ENCODE measurements at regions not wholly inside any gene's neighbourhood (a gene's known extent, or its start where the extent isn't known, plus 50 kb on each side); places are given as distances from the start of the nearest gene placed in this dataset.
"Not testable (repeated sequence)": the region's sequence is repeated elsewhere in the genome, so short reads cannot be mapped to it uniquely, and the experiment has no call there.

DNA sequence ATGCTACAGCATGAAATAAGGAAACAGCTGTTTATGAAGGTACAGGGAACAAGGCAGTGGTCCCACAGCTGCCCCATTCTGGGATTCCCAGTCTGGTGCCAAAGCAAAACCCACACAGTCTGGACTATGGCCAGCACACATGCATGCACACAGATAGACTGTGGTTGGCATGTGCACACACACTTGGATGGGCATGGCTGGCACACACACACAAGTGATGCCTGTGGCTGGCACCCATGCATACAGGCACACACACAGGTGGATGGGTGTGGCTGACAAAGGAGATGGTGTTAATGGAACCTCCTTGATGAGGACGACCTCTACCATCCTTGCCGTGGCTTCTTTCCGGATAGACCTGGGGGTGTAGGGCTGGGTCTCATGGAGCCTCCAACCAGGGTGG lies 114.0 kb upstream of the LYZL2 start:
- H3K4me3 ChIP-seq (replicated peaks; ENCODE audit: insufficient read depth, low read length), result no peak overlapping the region
- H3K27me3 ChIP-seq (ENCODE audit: insufficient read depth, poor library complexity, severe bottlenecking), result no peaks in the 10 kb centered on the region
- TF ChIP-seq GABPA (IDR thresholded peaks at IDR 0.05; ENCODE audit: low read depth), result no peak
- TF ChIP-seq SPI1 (IDR thresholded peaks at IDR 0.05; ENCODE audit: borderline replicate concordance, low read depth), result no peak
- TF ChIP-seq, protein P1, sequence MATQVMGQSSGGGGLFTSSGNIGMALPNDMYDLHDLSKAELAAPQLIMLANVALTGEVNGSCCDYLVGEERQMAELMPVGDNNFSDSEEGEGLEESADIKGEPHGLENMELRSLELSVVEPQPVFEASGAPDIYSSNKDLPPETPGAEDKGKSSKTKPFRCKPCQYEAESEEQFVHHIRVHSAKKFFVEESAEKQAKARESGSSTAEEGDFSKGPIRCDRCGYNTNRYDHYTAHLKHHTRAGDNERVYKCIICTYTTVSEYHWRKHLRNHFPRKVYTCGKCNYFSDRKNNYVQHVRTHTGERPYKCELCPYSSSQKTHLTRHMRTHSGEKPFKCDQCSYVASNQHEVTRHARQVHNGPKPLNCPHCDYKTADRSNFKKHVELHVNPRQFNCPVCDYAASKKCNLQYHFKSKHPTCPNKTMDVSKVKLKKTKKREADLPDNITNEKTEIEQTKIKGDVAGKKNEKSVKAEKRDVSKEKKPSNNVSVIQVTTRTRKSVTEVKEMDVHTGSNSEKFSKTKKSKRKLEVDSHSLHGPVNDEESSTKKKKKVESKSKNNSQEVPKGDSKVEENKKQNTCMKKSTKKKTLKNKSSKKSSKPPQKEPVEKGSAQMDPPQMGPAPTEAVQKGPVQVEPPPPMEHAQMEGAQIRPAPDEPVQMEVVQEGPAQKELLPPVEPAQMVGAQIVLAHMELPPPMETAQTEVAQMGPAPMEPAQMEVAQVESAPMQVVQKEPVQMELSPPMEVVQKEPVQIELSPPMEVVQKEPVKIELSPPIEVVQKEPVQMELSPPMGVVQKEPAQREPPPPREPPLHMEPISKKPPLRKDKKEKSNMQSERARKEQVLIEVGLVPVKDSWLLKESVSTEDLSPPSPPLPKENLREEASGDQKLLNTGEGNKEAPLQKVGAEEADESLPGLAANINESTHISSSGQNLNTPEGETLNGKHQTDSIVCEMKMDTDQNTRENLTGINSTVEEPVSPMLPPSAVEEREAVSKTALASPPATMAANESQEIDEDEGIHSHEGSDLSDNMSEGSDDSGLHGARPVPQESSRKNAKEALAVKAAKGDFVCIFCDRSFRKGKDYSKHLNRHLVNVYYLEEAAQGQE (IDR thresholded peaks at IDR 0.05; ENCODE audit: insufficient replicate concordance, low read depth), result no peak
- TF ChIP-seq, protein P2, sequence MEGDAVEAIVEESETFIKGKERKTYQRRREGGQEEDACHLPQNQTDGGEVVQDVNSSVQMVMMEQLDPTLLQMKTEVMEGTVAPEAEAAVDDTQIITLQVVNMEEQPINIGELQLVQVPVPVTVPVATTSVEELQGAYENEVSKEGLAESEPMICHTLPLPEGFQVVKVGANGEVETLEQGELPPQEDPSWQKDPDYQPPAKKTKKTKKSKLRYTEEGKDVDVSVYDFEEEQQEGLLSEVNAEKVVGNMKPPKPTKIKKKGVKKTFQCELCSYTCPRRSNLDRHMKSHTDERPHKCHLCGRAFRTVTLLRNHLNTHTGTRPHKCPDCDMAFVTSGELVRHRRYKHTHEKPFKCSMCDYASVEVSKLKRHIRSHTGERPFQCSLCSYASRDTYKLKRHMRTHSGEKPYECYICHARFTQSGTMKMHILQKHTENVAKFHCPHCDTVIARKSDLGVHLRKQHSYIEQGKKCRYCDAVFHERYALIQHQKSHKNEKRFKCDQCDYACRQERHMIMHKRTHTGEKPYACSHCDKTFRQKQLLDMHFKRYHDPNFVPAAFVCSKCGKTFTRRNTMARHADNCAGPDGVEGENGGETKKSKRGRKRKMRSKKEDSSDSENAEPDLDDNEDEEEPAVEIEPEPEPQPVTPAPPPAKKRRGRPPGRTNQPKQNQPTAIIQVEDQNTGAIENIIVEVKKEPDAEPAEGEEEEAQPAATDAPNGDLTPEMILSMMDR (IDR thresholded peaks at IDR 0.05; ENCODE audit: insufficient read depth, low read length), result no peak
- TF ChIP-seq POLR2AphosphoS5 (IDR thresholded peaks at IDR 0.05; ENCODE audit: low read depth), result no peak
- H3K27ac ChIP-seq (replicated peaks), result no peak overlapping the region
- no peak for DNase-seq (ENCODE audit: low read depth in 1 of 2, low spot score in 1 of 2)

DNA sequence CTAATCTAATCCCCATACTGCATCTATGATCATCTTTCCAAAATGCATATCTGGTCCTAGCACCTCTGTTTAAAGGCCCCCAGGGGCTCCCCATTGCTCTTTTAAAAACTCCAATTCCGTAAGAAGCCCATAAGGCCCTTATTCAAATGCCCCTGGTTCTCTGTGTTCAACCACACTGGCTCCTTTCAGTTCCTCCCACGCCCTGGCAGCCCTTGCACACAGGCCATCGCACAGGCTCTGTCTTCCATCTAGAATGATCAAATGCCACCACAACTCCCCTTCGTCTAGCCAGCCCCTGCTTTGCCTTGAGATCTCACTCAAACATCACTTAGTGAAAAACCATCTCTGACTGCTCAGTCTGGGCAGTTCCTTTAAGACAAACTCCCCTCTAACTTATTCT lies 112.9 kb upstream of the LYZL2 start:
- Histone ChIP-seq H3K4me3 (replicated peaks; ENCODE audit: insufficient read depth, low read length) (no peak overlapping the region), H3K27me3 (ENCODE audit: insufficient read depth, poor library complexity, severe bottlenecking) (no peaks in the 10 kb centered on the region), H3K27ac (replicated peaks) (no peak overlapping the region)
- no peak for DNase-seq (ENCODE audit: low read depth in 1 of 2, low spot score in 1 of 2)
- no peak for TF ChIP-seq GABPA (IDR thresholded peaks at IDR 0.05; ENCODE audit: low read depth)
- TF ChIP-seq SPI1 (IDR thresholded peaks at IDR 0.05; ENCODE audit: borderline replicate concordance, low read depth), result no peak
- TF ChIP-seq POLR2AphosphoS5 (IDR thresholded peaks at IDR 0.05; ENCODE audit: low read depth), result no peak
- TF ChIP-seq, protein P2 (IDR thresholded peaks at IDR 0.05; ENCODE audit: insufficient read depth, low read length), result no peak
- TF ChIP-seq, protein P1 (IDR thresholded peaks at IDR 0.05; ENCODE audit: insufficient replicate concordance, low read depth), result no peak

DNA sequence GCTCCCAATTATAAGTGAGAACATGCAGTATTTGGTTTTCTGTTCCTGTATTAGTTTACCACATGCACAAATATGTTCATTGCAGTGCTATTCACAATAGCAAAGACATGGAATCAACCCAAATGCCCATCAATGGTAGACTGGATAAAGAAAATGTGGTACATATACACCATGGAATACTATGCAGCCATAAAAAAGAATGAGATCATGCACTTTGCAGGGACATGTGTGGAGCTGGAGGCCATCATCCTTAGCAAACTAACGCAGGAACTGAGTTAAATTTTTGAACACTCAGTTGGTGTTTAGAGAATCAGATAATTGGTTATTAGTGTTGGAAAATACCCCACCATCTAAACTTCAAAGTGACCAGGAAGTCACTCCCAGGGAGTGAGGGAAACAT lies 111.2 kb upstream of the LYZL2 start:
- not testable (repeated sequence) for H3K27ac ChIP-seq (replicated peaks); DNase-seq (ENCODE audit: low read depth in 1 of 2, low spot score in 1 of 2); H3K27me3 ChIP-seq (ENCODE audit: insufficient read depth, poor library complexity, severe bottlenecking)

DNA sequence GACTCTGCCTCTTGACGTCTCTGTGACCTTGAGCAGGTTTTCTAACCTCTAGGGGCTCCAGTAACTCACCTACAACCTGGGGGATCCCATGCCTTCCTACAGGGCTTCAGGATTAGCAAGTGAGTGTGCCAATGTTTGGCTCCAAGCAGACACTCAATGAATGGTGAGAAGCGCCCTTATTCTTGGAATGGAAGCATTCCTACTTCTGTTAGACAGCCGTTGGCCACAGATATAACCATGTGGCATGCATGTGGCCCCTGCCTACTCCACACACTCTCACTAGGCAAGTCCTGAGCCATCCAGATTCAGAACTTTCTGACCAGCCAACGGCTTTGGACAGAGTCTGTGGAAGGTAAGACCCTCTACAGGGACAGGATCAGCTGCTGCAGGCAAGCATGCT lies 108.9 kb upstream of the LYZL2 start:
- Histone ChIP-seq H3K27ac (replicated peaks) (no peak overlapping the region), H3K4me3 (replicated peaks; ENCODE audit: insufficient read depth, low read length) (no peak overlapping the region), H3K27me3 (ENCODE audit: insufficient read depth, poor library complexity, severe bottlenecking) (no peaks in the 10 kb centered on the region)
- DNase-seq (ENCODE audit: low read depth in 1 of 2, low spot score in 1 of 2), result no peak
- TF ChIP-seq, protein P1 (IDR thresholded peaks at IDR 0.05; ENCODE audit: insufficient replicate concordance, low read depth), result no peak
- TF ChIP-seq POLR2AphosphoS5 (IDR thresholded peaks at IDR 0.05; ENCODE audit: low read depth), result no peak
- TF ChIP-seq GABPA (IDR thresholded peaks at IDR 0.05; ENCODE audit: low read depth), result no peak
- TF ChIP-seq SPI1 (IDR thresholded peaks at IDR 0.05; ENCODE audit: borderline replicate concordance, low read depth), result no peak
- TF ChIP-seq, protein P2 (IDR thresholded peaks at IDR 0.05; ENCODE audit: insufficient read depth, low read length), result no peak

More for the DNA sequence above, 111.2 kb upstream of the LYZL2 start:
- H3K4me3 ChIP-seq (replicated peaks; ENCODE audit: insufficient read depth, low read length), result not testable (repeated sequence)

Measured in HL-60 (cell line).